Loucy (cell line): ENCODE measurements at regions not wholly inside any gene's neighbourhood (a gene's known extent, or its start where the extent isn't known, plus 50 kb on each side); places are given as distances from the start of the nearest gene placed in this dataset.

Experiments used
- H2AFZ ChIP-seq: fragments of 200-600 bp; sonication (generic); 2 replicates; pipeline ENCODE4 v1.6.0; 2016; ENCODE audit warnings: antibody characterized with exemption, mild to moderate bottlenecking, low read length, moderate library complexity
- H3F3A ChIP-seq: fragments of 200-600 bp; 2 replicates; pipeline ENCODE4 v1.6.0; 2016; ENCODE audit warnings: antibody characterized with exemption, low read depth, mild to moderate bottlenecking
- H3K27me3 ChIP-seq: fragments of 200-600 bp; sonication (generic); 2 replicates; pipeline ENCODE4 v1.6.1; 2014; ENCODE audit warnings: low read length, mild to moderate bottlenecking; ENCODE audit not compliant: insufficient read depth, poor library complexity, severe bottlenecking
- H3K36me3 ChIP-seq: fragments of 200-600 bp; sonication (generic); 2 replicates; pipeline ENCODE4 v1.6.1; 2016; ENCODE audit warnings: low read length; ENCODE audit not compliant: insufficient read depth
- H3K4me1 ChIP-seq: fragments of 200-600 bp; sonication (generic); 2 replicates; pipeline ENCODE4 v1.5.1; 2014; ENCODE audit warnings: low read length, mild to moderate bottlenecking; ENCODE audit not compliant: insufficient read depth, poor library complexity, severe bottlenecking
- H3K4me2 ChIP-seq: fragments of 200-600 bp; sonication (generic); 2 replicates; pipeline ENCODE4 v1.6.0; 2014; ENCODE audit warnings: antibody characterized with exemption, low read length, low read depth, mild to moderate bottlenecking; ENCODE audit not compliant: poor library complexity, severe bottlenecking
- H3K4me3 ChIP-seq: fragments of 200-600 bp; sonication (generic); 2 replicates; pipeline ENCODE4 v1.5.1; 2014; ENCODE audit warnings: low read length, mild to moderate bottlenecking, mixed read lengths; ENCODE audit not compliant: poor library complexity, severe bottlenecking
- H3K79me2 ChIP-seq: fragments of 200-600 bp; sonication (generic); 2 replicates; pipeline ENCODE4 v1.6.1; 2014; ENCODE audit warnings: low read length; ENCODE audit not compliant: insufficient read depth
- H3K9ac ChIP-seq: fragments of 200-600 bp; sonication (generic); 2 replicates; pipeline ENCODE4 v1.6.0; 2014; ENCODE audit warnings: mild to moderate bottlenecking, low read depth, low read length, moderate library complexity; ENCODE audit not compliant: poor library complexity, severe bottlenecking
- H3K9me2 ChIP-seq: fragments of 200-600 bp; sonication (generic); replicated peaks from 2 replicates; pipeline ENCODE4 v1.6.1; 2016; ENCODE audit warnings: low read depth, low read length, mixed read lengths
- H3K9me3 ChIP-seq: fragments of 200-600 bp; sonication (generic); 2 replicates; pipeline ENCODE4 v1.6.1; 2014; ENCODE audit warnings: mild to moderate bottlenecking, antibody characterized with exemption, low read length, low read depth; ENCODE audit not compliant: insufficient read depth
- H4K20me1 ChIP-seq: fragments of 200-600 bp; sonication (generic); 2 replicates; pipeline ENCODE4 v1.6.0; 2014; ENCODE audit warnings: antibody characterized with exemption, low read length, mild to moderate bottlenecking; ENCODE audit not compliant: insufficient read depth, poor library complexity, severe bottlenecking
- EZH2phosphoT487 ChIP-seq: fragments of 200-600 bp; IDR thresholded peaks from 2 replicates; pipeline ENCODE4 v1.6.1; 2018; ENCODE audit warnings: antibody characterized with exemption, mild to moderate bottlenecking, moderate library complexity, borderline replicate concordance
- TF ChIP-seq, protein P1 (sequence below): fragments of 200-600 bp; sonication (generic); conservative IDR thresholded peaks from 2 replicates; pipeline ENCODE4 v1.5.1; 2014; ENCODE audit warnings: mild to moderate bottlenecking, antibody characterized with exemption, low read length

DNA sequence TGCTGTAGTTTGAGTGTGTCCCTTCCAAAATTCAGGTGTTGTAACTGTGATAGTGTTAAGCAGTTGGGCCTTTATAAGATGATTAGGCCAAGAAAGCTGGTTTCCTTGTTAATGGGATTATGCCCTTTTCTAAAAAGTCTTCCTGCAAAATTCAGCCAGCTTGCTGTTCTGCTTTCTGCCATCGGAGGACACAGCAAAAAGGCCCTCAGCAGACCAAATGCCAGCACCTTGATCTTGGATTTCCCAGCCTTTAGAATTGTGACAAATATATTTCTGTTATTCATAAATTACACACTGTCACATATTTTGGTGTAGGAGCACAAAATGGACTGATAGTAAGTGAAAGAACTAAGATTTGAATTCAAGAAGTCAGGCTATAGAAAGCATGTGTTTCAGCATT lies 203.2 kb downstream of the IZUMO3 start:
- no peak overlapping the region for H3K4me3 ChIP-seq
- H2AFZ ChIP-seq: no peak overlapping the region
- H3K27me3 ChIP-seq: no peaks in the 10 kb centered on the region
- H3K9me2 ChIP-seq: no peaks in the 10 kb centered on the region
- no peaks in the 10 kb centered on the region for H3K36me3 ChIP-seq
- H3K79me2 ChIP-seq: no peaks in the 10 kb centered on the region
- H3K4me1 ChIP-seq: no peaks in the 10 kb centered on the region
- no peak overlapping the region for H3K9ac ChIP-seq
- TF ChIP-seq, protein P1, sequence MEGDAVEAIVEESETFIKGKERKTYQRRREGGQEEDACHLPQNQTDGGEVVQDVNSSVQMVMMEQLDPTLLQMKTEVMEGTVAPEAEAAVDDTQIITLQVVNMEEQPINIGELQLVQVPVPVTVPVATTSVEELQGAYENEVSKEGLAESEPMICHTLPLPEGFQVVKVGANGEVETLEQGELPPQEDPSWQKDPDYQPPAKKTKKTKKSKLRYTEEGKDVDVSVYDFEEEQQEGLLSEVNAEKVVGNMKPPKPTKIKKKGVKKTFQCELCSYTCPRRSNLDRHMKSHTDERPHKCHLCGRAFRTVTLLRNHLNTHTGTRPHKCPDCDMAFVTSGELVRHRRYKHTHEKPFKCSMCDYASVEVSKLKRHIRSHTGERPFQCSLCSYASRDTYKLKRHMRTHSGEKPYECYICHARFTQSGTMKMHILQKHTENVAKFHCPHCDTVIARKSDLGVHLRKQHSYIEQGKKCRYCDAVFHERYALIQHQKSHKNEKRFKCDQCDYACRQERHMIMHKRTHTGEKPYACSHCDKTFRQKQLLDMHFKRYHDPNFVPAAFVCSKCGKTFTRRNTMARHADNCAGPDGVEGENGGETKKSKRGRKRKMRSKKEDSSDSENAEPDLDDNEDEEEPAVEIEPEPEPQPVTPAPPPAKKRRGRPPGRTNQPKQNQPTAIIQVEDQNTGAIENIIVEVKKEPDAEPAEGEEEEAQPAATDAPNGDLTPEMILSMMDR: no peak
- TF ChIP-seq EZH2phosphoT487: no peak
- H3F3A ChIP-seq: no peaks in the 10 kb centered on the region
- H3K4me2 ChIP-seq: no peak overlapping the region
- H3K9me3 ChIP-seq: no peaks in the 10 kb centered on the region
- H4K20me1 ChIP-seq: no peaks in the 10 kb centered on the region

DNA sequence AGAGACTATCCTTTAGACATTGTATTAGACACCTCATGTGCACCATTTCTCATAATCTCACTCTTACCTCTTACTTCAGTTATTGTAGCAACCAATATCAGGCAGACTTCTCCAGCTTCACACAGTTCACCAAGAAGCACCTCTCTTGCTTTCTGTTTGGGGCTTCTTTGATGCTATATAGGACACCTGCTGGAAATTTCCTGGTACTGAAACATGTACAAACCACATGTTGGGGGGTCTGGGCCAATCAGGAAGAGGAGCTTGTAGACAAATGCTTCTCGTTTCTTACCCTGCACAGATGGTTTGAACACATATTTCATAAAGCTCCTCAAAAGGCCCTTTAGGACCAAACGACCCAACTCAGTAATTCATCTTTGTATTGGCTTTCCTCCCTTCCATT lies 212.1 kb downstream of the IZUMO3 start:
- no peaks in the 10 kb centered on the region for H3F3A ChIP-seq
- H3K9me2 ChIP-seq: no peaks in the 10 kb centered on the region
- no peak overlapping the region for H3K4me3 ChIP-seq
- TF ChIP-seq, protein P1: no peak
- no peak for TF ChIP-seq EZH2phosphoT487
- H2AFZ ChIP-seq: no peak overlapping the region
- no peaks in the 10 kb centered on the region for H3K79me2 ChIP-seq
- no peak overlapping the region for H3K9ac ChIP-seq
- H3K4me1 ChIP-seq: no peaks in the 10 kb centered on the region
- H3K4me2 ChIP-seq: no peak overlapping the region
- H3K9me3 ChIP-seq: no peaks in the 10 kb centered on the region
- no peaks in the 10 kb centered on the region for H4K20me1 ChIP-seq
- H3K36me3 ChIP-seq: no peaks in the 10 kb centered on the region
- no peaks in the 10 kb centered on the region for H3K27me3 ChIP-seq

DNA sequence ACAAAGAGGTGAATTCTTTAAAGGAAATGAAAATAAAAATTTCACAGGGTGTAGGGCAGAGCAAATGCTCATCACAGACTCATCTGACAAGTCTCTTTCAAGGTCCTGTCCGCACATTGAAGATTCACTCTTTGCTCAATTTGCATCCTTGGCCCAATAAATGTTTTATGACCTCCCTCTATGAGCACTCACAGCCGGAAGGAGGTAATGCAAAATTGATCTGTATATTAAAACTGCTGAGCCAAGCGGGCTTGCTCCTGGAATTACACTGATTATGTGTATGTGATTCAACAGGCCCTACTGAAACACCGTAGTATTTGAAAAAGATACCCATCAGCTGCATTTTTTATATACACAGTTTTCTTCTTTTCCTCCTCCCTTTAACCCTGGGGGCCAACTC lies 246.8 kb downstream of the IZUMO3 start:
- Histone ChIP-seq H3K9me3 (no peaks in the 10 kb centered on the region), H3K9ac (no peak overlapping the region), H3K4me3 (no peak overlapping the region), H3K4me1 (no peaks in the 10 kb centered on the region), H3F3A (no peaks in the 10 kb centered on the region), H3K9me2 (no peaks in the 10 kb centered on the region), H3K79me2 (no peaks in the 10 kb centered on the region), H2AFZ (no peak overlapping the region), H4K20me1 (no peaks in the 10 kb centered on the region), H3K27me3 (no peaks in the 10 kb centered on the region), H3K36me3 (no peaks in the 10 kb centered on the region), H3K4me2 (no peak overlapping the region)
- TF ChIP-seq EZH2phosphoT487: no peak
- TF ChIP-seq, protein P1: no peak
